CD4-positive, alpha-beta T cell (primary cell): ENCODE measurements at regions not wholly inside any gene's neighbourhood (a gene's known extent, or its start where the extent isn't known, plus 50 kb on each side); places are given as distances from the start of the nearest gene placed in this dataset.

Experiments used
- ATAC-seq: fragments of 200-7000 bp; cut with Tn5 transposase; one replicate; pipeline ENCODE4 v1.10.0; 2022; ENCODE audit warnings: mild to moderate bottlenecking; ENCODE audit not compliant: poor library complexity
- CTCF ChIA-PET: fragments of 350-600 bp; sonication (Branson Sonifier 250); formaldehyde crosslinking; loops from one replicate; lab custom pipeline; 2021; ENCODE audit warnings: antibody characterized with exemption, inconsistent platforms; lab: Charles Lee
- POLR2A ChIA-PET: fragments of 350-600 bp; sonication (Branson Sonifier 250); formaldehyde crosslinking; loops from one replicate; lab custom pipeline; 2021; ENCODE audit warnings: antibody characterized with exemption, inconsistent platforms; lab: Charles Lee
- DNase-seq, 14 experiments: peaks; one replicate each; pipeline ENCODE4 v3.0.0-alpha.2; 2013 to 2020; ENCODE audit warnings: mixed read lengths in 2 of 14
- H3K27ac ChIP-seq, 2 donors: one replicate each; pipeline versions ENCODE4 v1.5.1 to v1.7.0; 2013; ENCODE audit warnings: low read length in 2 of 2, low read depth in 1 of 2, mild to moderate bottlenecking in 1 of 2
- H3K27me3 ChIP-seq, 2 experiments: 1 replicate in 1 of 2; 2 replicates in 1 of 2; pipeline versions ENCODE4 v1.6.1 to v1.7.0; 2013; ENCODE audit warnings: low read length in 2 of 2, control low read depth in 1 of 2, mild to moderate bottlenecking in 1 of 2, moderate library complexity in 1 of 2; ENCODE audit not compliant: insufficient read depth in 2 of 2, control insufficient read depth in 1 of 2
- H3K36me3 ChIP-seq: one replicate; pipeline ENCODE4 v1.6.1; 2013; ENCODE audit warnings: low read length, control low read depth; ENCODE audit not compliant: insufficient read depth
- H3K4me1 ChIP-seq: one replicate; pipeline ENCODE4 v1.6.1; 2013; ENCODE audit warnings: low read length, control low read depth; ENCODE audit not compliant: insufficient read depth
- H3K4me3 ChIP-seq: one replicate; pipeline ENCODE4 v1.5.1; 2013; ENCODE audit warnings: mild to moderate bottlenecking, low read length, moderate library complexity
- H3K9me3 ChIP-seq, 2 experiments: 1 replicate in 1 of 2; 2 replicates in 1 of 2; pipeline versions ENCODE4 v1.6.1 to v1.7.0; 2013; ENCODE audit warnings: low read length in 2 of 2, mild to moderate bottlenecking in 2 of 2, control low read depth in 1 of 2, moderate library complexity in 1 of 2; ENCODE audit not compliant: control insufficient read depth in 1 of 2, insufficient read depth in 1 of 2
- H3K27ac Mint-ChIP-seq: one replicate; pipeline ENCODE4 v1.8.0; 2020; ENCODE audit warnings: mixed read lengths
- H3K27me3 Mint-ChIP-seq: one replicate; pipeline ENCODE4 v1.8.0; 2021; ENCODE audit warnings: mixed read lengths
- H3K36me3 Mint-ChIP-seq: one replicate; pipeline ENCODE4 v1.8.0; 2021; ENCODE audit warnings: low read depth, mixed read lengths
- H3K4me1 Mint-ChIP-seq: one replicate; pipeline ENCODE4 v1.8.0; 2021; ENCODE audit warnings: low read depth, mixed read lengths
- H3K4me3 Mint-ChIP-seq: one replicate; pipeline ENCODE4 v1.8.0; 2020; ENCODE audit warnings: mild to moderate bottlenecking, mixed read lengths
- H3K9me3 Mint-ChIP-seq: one replicate; pipeline ENCODE4 v1.8.0; 2020; ENCODE audit warnings: mixed read lengths
- CTCF ChIP-seq: fragments of 200-600 bp; IDR thresholded peaks from one replicate; pipeline ENCODE4 v1.8.0; 2022; ENCODE audit warnings: antibody characterized with exemption, mild to moderate bottlenecking
- intact Hi-C, 2 experiments: fragments of 100-400 bp; cut with DNase I in 1 of 2; cut with micrococcal nuclease in 1 of 2; formaldehyde crosslinking; loops; one replicate each; pipeline versions ENCODE4 v1.15.1 to v1.9.0; 2023 to 2025; cut with DNase I, micrococcal nuclease

- POLR2A ChIA-PET = no interaction called here
- no peaks in the 10 kb centered on the region for H3K27me3 ChIP-seq
- no peak for DNase-seq
- H3K4me3 Mint-ChIP-seq = no peak overlapping the region
- H3K4me1 ChIP-seq = no peaks in the 10 kb centered on the region
- no peak for ATAC-seq
- H3K4me1 Mint-ChIP-seq = no peaks in the 10 kb centered on the region
- TF ChIP-seq CTCF = no peak
- H3K9me3 Mint-ChIP-seq = no peaks in the 10 kb centered on the region
- H3K9me3 ChIP-seq = no peaks in the 10 kb centered on the region
- H3K4me3 ChIP-seq = no peak overlapping the region
- no peaks in the 10 kb centered on the region for H3K36me3 Mint-ChIP-seq
- intact Hi-C loops = no loop called here
- H3K36me3 ChIP-seq = no peaks in the 10 kb centered on the region
- no peak overlapping the region for H3K27ac ChIP-seq
- no peak overlapping the region for H3K27ac Mint-ChIP-seq
- CTCF ChIA-PET = no interaction called here
- no peaks in the 10 kb centered on the region for H3K27me3 Mint-ChIP-seq
Observed at GRCh38 chr20:22353586-22353985, 230.8 kb downstream of the FOXA2 start.

GRCh38 chr20:22352019-22352418 lies 232.4 kb downstream of the FOXA2 start:
- ChIA-PET CTCF (no interaction called here), POLR2A (no interaction called here)
- no peaks in the 10 kb centered on the region for H3K9me3 Mint-ChIP-seq
- ATAC-seq (no peak), DNase-seq (no peak)
- Histone ChIP-seq H3K27ac (no peak overlapping the region), H3K4me1 (no peaks in the 10 kb centered on the region), H3K27me3 (no peaks in the 10 kb centered on the region), H3K4me3 (no peak overlapping the region), H3K9me3 (no peaks in the 10 kb centered on the region), H3K36me3 (no peaks in the 10 kb centered on the region)
- no peaks in the 10 kb centered on the region for H3K4me1 Mint-ChIP-seq
- TF ChIP-seq CTCF = no peak
- no peak overlapping the region for H3K4me3 Mint-ChIP-seq
- H3K27me3 Mint-ChIP-seq = no peaks in the 10 kb centered on the region
- no peaks in the 10 kb centered on the region for H3K36me3 Mint-ChIP-seq
- intact Hi-C loops = no loop called here
- H3K27ac Mint-ChIP-seq = no peak overlapping the region

- Mint-ChIP-seq H3K9me3 (no peaks in the 10 kb centered on the region), H3K27ac (no peak overlapping the region), H3K27me3 (no peaks in the 10 kb centered on the region), H3K36me3 (no peaks in the 10 kb centered on the region), H3K4me3 (no peak overlapping the region), H3K4me1 (no peaks in the 10 kb centered on the region)
- H3K4me3 ChIP-seq = no peak overlapping the region
- ChIA-PET POLR2A (no interaction called here), CTCF (no interaction called here)
- no peak for DNase-seq
- H3K36me3 ChIP-seq = no peaks in the 10 kb centered on the region
- intact Hi-C loops = no loop called here
- no peak for ATAC-seq
- no peaks in the 10 kb centered on the region for H3K27me3 ChIP-seq
- no peak overlapping the region for H3K27ac ChIP-seq
- H3K4me1 ChIP-seq = no peaks in the 10 kb centered on the region
- H3K9me3 ChIP-seq = no peaks in the 10 kb centered on the region
- no peak for TF ChIP-seq CTCF
Observed at GRCh38 chr20:22350624-22351023, 233.7 kb downstream of the FOXA2 start.
